Neural progenitor cell (in vitro differentiated cells): ENCODE measurements at regions not wholly inside any gene's neighbourhood (a gene's known extent, or its start where the extent isn't known, plus 50 kb on each side); places are given as distances from the start of the nearest gene placed in this dataset.

ENCODE experiments used
- DNase-seq: peaks from one replicate; pipeline ENCODE4 v3.0.0-alpha.2; 2016; ENCODE audit warnings: low spot score
- H2AFZ ChIP-seq: fragments of 200-600 bp; sonication (generic); replicated peaks from 2 replicates; pipeline ENCODE4 v1.6.1; 2016; ENCODE audit warnings: antibody characterized with exemption
- H3F3A ChIP-seq: fragments of 200-600 bp; sonication (generic); 2 replicates; pipeline ENCODE4 v1.6.1; 2016; ENCODE audit warnings: antibody characterized with exemption, low read depth
- H3K27ac ChIP-seq: fragments of 200-600 bp; sonication (generic); 2 replicates; pipeline ENCODE4 v1.5.1; 2016; ENCODE audit warnings: mild to moderate bottlenecking
- H3K27me3 ChIP-seq: fragments of 200-600 bp; sonication (generic); 2 replicates; pipeline ENCODE4 v1.6.1; 2016; ENCODE audit warnings: mild to moderate bottlenecking, moderate library complexity
- H3K36me3 ChIP-seq: fragments of 200-600 bp; sonication (generic); 2 replicates; pipeline ENCODE4 v1.5.1; 2016
- H3K4me1 ChIP-seq: fragments of 200-600 bp; sonication (generic); 2 replicates; pipeline ENCODE4 v1.6.1; 2016; ENCODE audit warnings: mixed run types
- H3K4me2 ChIP-seq: fragments of 200-600 bp; sonication (generic); 2 replicates; pipeline ENCODE4 v1.6.1; 2016
- H3K4me3 ChIP-seq: fragments of 200-600 bp; sonication (generic); 2 replicates; pipeline ENCODE4 v1.5.1; 2016
- H3K79me2 ChIP-seq: fragments of 200-600 bp; sonication (generic); 2 replicates; pipeline ENCODE4 v1.6.1; 2016; ENCODE audit warnings: low read depth
- H3K9ac ChIP-seq: fragments of 200-600 bp; sonication (generic); 2 replicates; pipeline ENCODE4 v1.6.1; 2016
- H3K9me3 ChIP-seq: fragments of 200-600 bp; sonication (generic); 2 replicates; pipeline ENCODE4 v1.5.1; 2016; ENCODE audit warnings: low read depth
- H4K20me1 ChIP-seq: fragments of 200-600 bp; sonication (generic); 2 replicates; pipeline ENCODE4 v1.6.1; 2016; ENCODE audit warnings: low read depth
- H3K27ac Mint-ChIP-seq: 3 replicates; pipeline ENCODE4 v1.8.0; 2021; ENCODE audit warnings: mixed read lengths
- H3K27me3 Mint-ChIP-seq: 2 replicates; pipeline ENCODE4 v1.8.0; 2022; ENCODE audit warnings: low read depth, mild to moderate bottlenecking, inconsistent platforms, moderate library complexity, mixed read lengths; ENCODE audit not compliant: insufficient read depth
- H3K36me3 Mint-ChIP-seq: 3 replicates; pipeline ENCODE4 v1.8.0; 2021; ENCODE audit warnings: mixed read lengths
- H3K4me1 Mint-ChIP-seq: 3 replicates; pipeline ENCODE4 v1.8.0; 2021; ENCODE audit warnings: mixed read lengths
- H3K4me3 Mint-ChIP-seq: 3 replicates; pipeline ENCODE4 v1.8.0; 2021; ENCODE audit warnings: mild to moderate bottlenecking, moderate library complexity, mixed read lengths
- H3K9me3 Mint-ChIP-seq: 3 replicates; pipeline ENCODE4 v1.8.0; 2020; ENCODE audit warnings: mixed read lengths
- EZH2 ChIP-seq: fragments of 200-600 bp; sonication (generic); IDR thresholded peaks from 2 replicates; pipeline ENCODE4 v1.6.1; 2017; ENCODE audit warnings: antibody characterized with exemption, mild to moderate bottlenecking, moderate library complexity
- EZH2phosphoT487 ChIP-seq: fragments of 200-600 bp; sonication (generic); IDR thresholded peaks from 2 replicates; pipeline ENCODE4 v1.6.1; 2017; ENCODE audit warnings: antibody characterized with exemption
- TF ChIP-seq, protein P1 (sequence below): fragments of 200-600 bp; sonication (generic); IDR thresholded peaks from 2 replicates; pipeline ENCODE4 v1.5.1; 2017; ENCODE audit warnings: antibody characterized with exemption, mild to moderate bottlenecking

DNA sequence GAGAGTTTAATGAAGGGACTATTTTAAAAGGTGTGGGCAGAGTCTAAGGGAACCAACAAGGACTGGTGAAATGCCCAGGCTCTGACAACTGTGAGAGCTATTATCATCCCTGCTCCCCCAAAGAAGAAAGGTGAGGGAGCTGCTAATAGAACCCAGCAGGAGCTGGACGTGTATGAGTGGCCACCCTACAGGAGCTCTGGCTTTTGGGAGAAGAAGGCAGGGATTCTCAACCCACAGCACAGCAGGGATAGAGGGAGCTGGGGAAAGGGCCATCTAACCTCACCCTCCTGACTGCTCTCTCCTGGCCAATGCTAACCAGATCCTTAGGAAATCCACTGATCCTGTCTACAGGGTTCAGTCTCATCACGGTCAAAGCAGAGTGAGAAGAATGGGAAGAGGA lies 57.1 kb downstream of the GRIN2B start:
- Histone ChIP-seq H3K9me3 (no peaks in the 10 kb centered on the region), H3K4me3 (no peak overlapping the region), H3K4me2 (no peak overlapping the region), H3K27me3 (no peaks in the 10 kb centered on the region), H3K4me1 (peaks cover 5% of the 10 kb centered on the region), H4K20me1 (no peaks in the 10 kb centered on the region), H3F3A (no peaks in the 10 kb centered on the region), H3K9ac (no peak overlapping the region), H3K79me2 (no peaks in the 10 kb centered on the region), H3K36me3 (no peaks in the 10 kb centered on the region), H2AFZ (no peak overlapping the region), H3K27ac (no peak overlapping the region)
- DNase-seq, result no peak
- H3K27me3 Mint-ChIP-seq, result no peaks in the 10 kb centered on the region
- TF ChIP-seq, protein P1, sequence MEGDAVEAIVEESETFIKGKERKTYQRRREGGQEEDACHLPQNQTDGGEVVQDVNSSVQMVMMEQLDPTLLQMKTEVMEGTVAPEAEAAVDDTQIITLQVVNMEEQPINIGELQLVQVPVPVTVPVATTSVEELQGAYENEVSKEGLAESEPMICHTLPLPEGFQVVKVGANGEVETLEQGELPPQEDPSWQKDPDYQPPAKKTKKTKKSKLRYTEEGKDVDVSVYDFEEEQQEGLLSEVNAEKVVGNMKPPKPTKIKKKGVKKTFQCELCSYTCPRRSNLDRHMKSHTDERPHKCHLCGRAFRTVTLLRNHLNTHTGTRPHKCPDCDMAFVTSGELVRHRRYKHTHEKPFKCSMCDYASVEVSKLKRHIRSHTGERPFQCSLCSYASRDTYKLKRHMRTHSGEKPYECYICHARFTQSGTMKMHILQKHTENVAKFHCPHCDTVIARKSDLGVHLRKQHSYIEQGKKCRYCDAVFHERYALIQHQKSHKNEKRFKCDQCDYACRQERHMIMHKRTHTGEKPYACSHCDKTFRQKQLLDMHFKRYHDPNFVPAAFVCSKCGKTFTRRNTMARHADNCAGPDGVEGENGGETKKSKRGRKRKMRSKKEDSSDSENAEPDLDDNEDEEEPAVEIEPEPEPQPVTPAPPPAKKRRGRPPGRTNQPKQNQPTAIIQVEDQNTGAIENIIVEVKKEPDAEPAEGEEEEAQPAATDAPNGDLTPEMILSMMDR, result no peak
- no peak for TF ChIP-seq EZH2phosphoT487
- H3K36me3 Mint-ChIP-seq, result peaks cover 3% of the 10 kb centered on the region
- no peaks in the 10 kb centered on the region for H3K9me3 Mint-ChIP-seq
- H3K27ac Mint-ChIP-seq, result no peak overlapping the region
- H3K4me1 Mint-ChIP-seq, result peaks cover 7% of the 10 kb centered on the region
- H3K4me3 Mint-ChIP-seq, result no peak overlapping the region

DNA sequence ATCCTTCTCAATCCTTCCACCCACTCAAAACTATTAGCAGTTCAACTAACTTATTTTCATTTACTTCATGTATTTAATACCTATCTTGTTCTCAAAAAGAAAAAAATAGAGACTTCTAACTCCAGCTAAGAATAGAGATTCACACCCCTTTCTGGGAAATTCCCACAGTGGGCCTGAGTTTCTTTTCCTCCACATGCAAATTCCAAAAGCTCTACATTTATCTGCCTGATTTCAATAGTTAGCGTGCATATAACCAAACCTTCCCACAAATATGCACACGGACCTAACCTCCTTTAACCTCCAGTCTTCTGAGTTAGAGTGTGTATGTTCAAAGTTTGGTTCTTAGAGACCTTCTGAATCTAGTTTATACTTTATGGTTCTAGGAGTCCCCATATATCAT lies 62.5 kb downstream of the GRIN2B start:
- Mint-ChIP-seq H3K27ac (no peak overlapping the region), H3K36me3 (no peaks in the 10 kb centered on the region), H3K4me3 (no peak overlapping the region), H3K27me3 (no peaks in the 10 kb centered on the region), H3K4me1 (peaks cover 7% of the 10 kb centered on the region), H3K9me3 (no peaks in the 10 kb centered on the region)
- Histone ChIP-seq H4K20me1 (no peaks in the 10 kb centered on the region), H3K27ac (no peak overlapping the region), H3K4me2 (no peak overlapping the region), H3K36me3 (no peaks in the 10 kb centered on the region), H3K79me2 (no peaks in the 10 kb centered on the region), H3K27me3 (no peaks in the 10 kb centered on the region), H3K9ac (no peak overlapping the region), H3K4me3 (no peak overlapping the region), H3K9me3 (no peaks in the 10 kb centered on the region), H3F3A (no peaks in the 10 kb centered on the region), H2AFZ (no peak overlapping the region), H3K4me1 (peaks cover 5% of the 10 kb centered on the region)
- DNase-seq, result no peak
- TF ChIP-seq EZH2phosphoT487 (no peak), EZH2 (no peak)
- TF ChIP-seq, protein P1, result no peak

GRCh38 chr12:13915096-13915495 lies 66.3 kb downstream of the GRIN2B start:
- no peak overlapping the region for H3K4me2 ChIP-seq
- Mint-ChIP-seq H3K27me3 (no peaks in the 10 kb centered on the region), H3K27ac (no peak overlapping the region), H3K4me1 (peaks cover 6% of the 10 kb centered on the region), H3K9me3 (peaks cover 2% of the 10 kb centered on the region), H3K36me3 (peaks cover 2% of the 10 kb centered on the region), H3K4me3 (no peak overlapping the region)
- H3K4me3 ChIP-seq, result no peak overlapping the region
- no peaks in the 10 kb centered on the region for H3K9me3 ChIP-seq
- no peaks in the 10 kb centered on the region for H3K4me1 ChIP-seq
- H4K20me1 ChIP-seq, result no peaks in the 10 kb centered on the region
- H3K79me2 ChIP-seq, result no peaks in the 10 kb centered on the region
- TF ChIP-seq, protein P1, result no peak
- TF ChIP-seq EZH2phosphoT487, result no peak
- TF ChIP-seq EZH2, result no peak
- H2AFZ ChIP-seq, result no peak overlapping the region
- H3K36me3 ChIP-seq, result no peaks in the 10 kb centered on the region
- no peaks in the 10 kb centered on the region for H3F3A ChIP-seq
- H3K27ac ChIP-seq, result no peak overlapping the region
- DNase-seq, result no peak
- H3K9ac ChIP-seq, result no peak overlapping the region
- H3K27me3 ChIP-seq, result no peaks in the 10 kb centered on the region

GRCh38 chr12:13913371-13913770 lies 68.0 kb downstream of the GRIN2B start:
- no peaks in the 10 kb centered on the region for H3K27me3 Mint-ChIP-seq
- peaks cover 2% of the 10 kb centered on the region for H3K36me3 Mint-ChIP-seq
- H3F3A ChIP-seq, result no peaks in the 10 kb centered on the region
- TF ChIP-seq EZH2, result no peak
- no peak for TF ChIP-seq EZH2phosphoT487
- TF ChIP-seq, protein P1, result no peak
- H3K27ac Mint-ChIP-seq, result no peak overlapping the region
- H3K4me1 Mint-ChIP-seq, result peaks cover 6% of the 10 kb centered on the region
- no peak overlapping the region for H3K27ac ChIP-seq
- H3K9ac ChIP-seq, result no peak overlapping the region
- H4K20me1 ChIP-seq, result no peaks in the 10 kb centered on the region
- H3K4me3 ChIP-seq, result no peak overlapping the region
- H3K79me2 ChIP-seq, result no peaks in the 10 kb centered on the region
- no peaks in the 10 kb centered on the region for H3K4me1 ChIP-seq
- H3K27me3 ChIP-seq, result no peaks in the 10 kb centered on the region
- H3K9me3 ChIP-seq, result no peaks in the 10 kb centered on the region
- H3K9me3 Mint-ChIP-seq, result peaks cover 2% of the 10 kb centered on the region
- no peak for DNase-seq
- H3K4me2 ChIP-seq, result no peak overlapping the region
- H3K36me3 ChIP-seq, result no peaks in the 10 kb centered on the region
- H2AFZ ChIP-seq, result no peak overlapping the region
- H3K4me3 Mint-ChIP-seq, result no peak overlapping the region
